ENCODE measurements at regions not wholly inside any gene's neighbourhood (a gene's known extent, or its start where the extent isn't known, plus 50 kb on each side); places are given as distances from the start of the nearest gene placed in this dataset.

- no peak for TF ChIP-seq CTCF (IDR thresholded peaks at IDR 0.05)
- TF ChIP-seq POLR2A (IDR thresholded peaks at IDR 0.05), result no peak
Measured at GRCh38 chr15:46681901-46682300, 1035.4 kb upstream of the SEMA6D start.

Measured in thyroid gland (tissue), 4 donors.